GM12878 (cell line): ENCODE measurements at regions not wholly inside any gene's neighbourhood (a gene's known extent, or its start where the extent isn't known, plus 50 kb on each side); places are given as distances from the start of the nearest gene placed in this dataset.

ENCODE experiments used
- ATAC-seq: fragments of 200-7000 bp; cut with Tn5 transposase; 3 replicates; pipeline ENCODE4 v1.9.1; 2020; ENCODE audit warnings: mild to moderate bottlenecking, moderate library complexity
- BruUV-seq: library from RNA; stranded (reverse); fragments of 400-500 nt; replicated peaks from 2 replicates; lab custom pipeline; 2021; lab: Mats Ljungman, UMichigan
- CTCF ChIA-PET: fragments of 300-600 bp; sonication (Branson Sonifier 250); formaldehyde crosslinking; extraction: SDS; loops from one replicate; lab custom pipeline; 2021; ENCODE audit warnings: inconsistent platforms; lab: Yijun Ruan, JAX
- POLR2A ChIA-PET: fragments of 350-600 bp; formaldehyde crosslinking; extraction: SDS; loops from one replicate; lab custom pipeline; 2021; ENCODE audit warnings: inconsistent platforms; lab: Charles Lee
- RAD21 ChIA-PET: fragments of 300-600 bp; sonication (Branson Sonifier 250); formaldehyde crosslinking; loops from one replicate; lab custom pipeline; 2023; ENCODE audit warnings: antibody characterized with exemption; ENCODE audit not compliant: unreplicated experiment; lab: Charles Lee
- SMC1A ChIA-PET: fragments of 300-600 bp; sonication (Branson Sonifier 250); formaldehyde crosslinking; loops from one replicate; lab custom pipeline; 2023; ENCODE audit not compliant: unreplicated experiment, uncharacterized antibody; lab: Charles Lee
- DNase-seq: peaks from one replicate; pipeline ENCODE4 v3.0.0-alpha.2; 2011; ENCODE audit warnings: low read depth, low spot score
- FAIRE-seq: peaks from 3 replicates; lab custom pipeline; 2011; peaks lifted over from hg19 to GRCh38; lab: Jason Lieb, UNC
- H2AFZ ChIP-seq: 2 replicates; pipeline ENCODE4 v1.6.0; 2011; ENCODE audit warnings: low read depth, low read length, control low read depth; ENCODE audit not compliant: control insufficient read depth
- H3K27ac ChIP-seq: 2 replicates; pipeline ENCODE4 v1.5.1; 2011; ENCODE audit warnings: control low read depth; ENCODE audit not compliant: control insufficient read depth, insufficient read depth
- H3K27me3 ChIP-seq, 2 experiments: replicated peaks in 1 of 2; 2 replicates each; pipeline versions ENCODE4 v1.6.0 to v1.6.1; 2011; ENCODE audit warnings: low read length in 1 of 2; ENCODE audit not compliant: control insufficient read depth in 2 of 2, insufficient read depth in 2 of 2
- H3K36me3 ChIP-seq, 2 experiments: 2 replicates each; pipeline ENCODE4 v1.5.1; 2011; ENCODE audit warnings: low read length in 1 of 2; ENCODE audit not compliant: control insufficient read depth in 2 of 2, insufficient read depth in 2 of 2
- H3K4me1 ChIP-seq: 2 replicates; pipeline ENCODE4 v1.6.1; 2011; ENCODE audit warnings: mild to moderate bottlenecking, low read length, moderate library complexity, mixed read lengths; ENCODE audit not compliant: control insufficient read depth, insufficient read depth
- H3K4me2 ChIP-seq: 2 replicates; pipeline ENCODE4 v1.6.0; 2011; ENCODE audit warnings: control low read depth; ENCODE audit not compliant: control insufficient read depth, insufficient read depth
- H3K4me3 ChIP-seq: fragments of 200-600 bp; sonication (generic); 2 replicates; pipeline ENCODE4 v1.5.1; 2016
- H3K79me2 ChIP-seq: 2 replicates; pipeline ENCODE4 v1.6.0; 2011; ENCODE audit warnings: low read length; ENCODE audit not compliant: control insufficient read depth, insufficient read depth
- H3K9ac ChIP-seq: 2 replicates; pipeline ENCODE4 v1.8.0; 2011; ENCODE audit warnings: low read length, control low read depth, mixed read lengths; ENCODE audit not compliant: control insufficient read depth, insufficient read depth
- H3K9me3 ChIP-seq: replicated peaks from 3 replicates; pipeline ENCODE4 v1.5.1; 2011; ENCODE audit warnings: mild to moderate bottlenecking, low read length; ENCODE audit not compliant: control insufficient read depth, insufficient read depth
- H4K20me1 ChIP-seq: 2 replicates; pipeline ENCODE4 v1.6.0; 2011; ENCODE audit not compliant: control insufficient read depth, insufficient read depth
- CEBPB ChIP-seq, 2 experiments: fragments of 150-350 bp in 1 of 2; IDR thresholded peaks; 2 replicates each; pipeline ENCODE4 v1.6.1; 2012 to 2014; ENCODE audit warnings: low read depth in 2 of 2, low read length in 2 of 2, borderline replicate concordance in 1 of 2, inconsistent platforms in 1 of 2
- E2F8 ChIP-seq: fragments of 450-650 bp; IDR thresholded peaks from 2 replicates; pipeline ENCODE4 v1.6.1; 2018; ENCODE audit warnings: mild to moderate bottlenecking, low read depth, moderate library complexity; ENCODE audit not compliant: partially characterized antibody
- GATAD2B ChIP-seq: fragments of 450-650 bp; conservative IDR thresholded peaks from 2 replicates; pipeline ENCODE4 v1.6.1; 2017; ENCODE audit warnings: low read depth, mild to moderate bottlenecking, moderate library complexity
- HCFC1 ChIP-seq: fragments of 150-350 bp; IDR thresholded peaks from 2 replicates; pipeline ENCODE4 v1.6.1; 2014; ENCODE audit warnings: low read length
- HSF1 ChIP-seq: fragments of 150-350 bp; IDR thresholded peaks from 2 replicates; pipeline ENCODE4 v1.6.1; 2014; ENCODE audit warnings: mild to moderate bottlenecking, low read depth, low read length
- MTA3 ChIP-seq: IDR thresholded peaks from 2 replicates; pipeline ENCODE4 v1.6.1; 2012; ENCODE audit warnings: low read length, inconsistent platforms, borderline replicate concordance
- MXI1 ChIP-seq: fragments of 150-350 bp; IDR thresholded peaks from 2 replicates; pipeline ENCODE4 v1.6.1; 2011; ENCODE audit warnings: low read depth, mild to moderate bottlenecking, inconsistent platforms, low read length, improper control_type of control experiment
- NR2C2 ChIP-seq: IDR thresholded peaks from 2 replicates; pipeline ENCODE4 v1.6.1; 2011; ENCODE audit warnings: borderline replicate concordance, low read depth; ENCODE audit not compliant: control insufficient read depth, insufficient read length
- NR2F1 ChIP-seq: fragments of 450-650 bp; conservative IDR thresholded peaks from 2 replicates; pipeline ENCODE4 v1.6.1; 2017; ENCODE audit warnings: mild to moderate bottlenecking
- POLR2AphosphoS2 ChIP-seq: IDR thresholded peaks from 2 replicates; pipeline ENCODE4 v1.6.1; 2011; ENCODE audit warnings: low read depth, mild to moderate bottlenecking, low read length, improper control_type of control experiment, moderate library complexity
- RFX5 ChIP-seq: IDR thresholded peaks from 2 replicates; pipeline ENCODE4 v1.6.1; 2011; ENCODE audit warnings: low read depth, low read length, improper control_type of control experiment
- USF2 ChIP-seq: IDR thresholded peaks from 2 replicates; pipeline ENCODE4 v1.6.1; 2011; ENCODE audit warnings: low read depth, low read length, improper control_type of control experiment, borderline replicate concordance
- YY1 ChIP-seq: IDR thresholded peaks from 2 replicates; pipeline ENCODE4 v1.6.1; 2011; ENCODE audit warnings: low read depth, mild to moderate bottlenecking, low read length
- ZBED1 ChIP-seq: IDR thresholded peaks from 2 replicates; pipeline ENCODE4 v1.6.1; 2016; ENCODE audit warnings: borderline replicate concordance
- ZZZ3 ChIP-seq: IDR thresholded peaks from 2 replicates; pipeline ENCODE4 v1.6.1; 2011; ENCODE audit warnings: low read depth; ENCODE audit not compliant: control insufficient read depth, insufficient read length
- WGBS: methylation state at CpG from one replicate; pipeline ENCODE4 v1.1.6; 2016; ENCODE audit warnings: low lambda C conversion rate; ENCODE audit not compliant: insufficient replicate concordance, insufficient coverage; ENCODE audit errors: missing lambda C conversion rate; 5-methylcytosine and 5-hydroxymethylcytosine counted together
- in situ Hi-C: fragments of 300-500 bp; cut with MboI; formaldehyde crosslinking; loops from 9 replicates; pipeline ENCODE4 v1.14.3; 2018; ENCODE audit warnings: mixed read lengths
- intact Hi-C: fragments of 100-400 bp; cut with micrococcal nuclease; formaldehyde crosslinking; loops from one replicate; pipeline ENCODE4 v1.14.2; 2022; ENCODE audit not compliant: unreplicated experiment

- in situ Hi-C loops (no loop called here), intact Hi-C loops (no loop called here)
- ChIA-PET RAD21 (no interaction called here), CTCF (no interaction called here), POLR2A (no interaction called here), SMC1A (no interaction called here)
- FAIRE-seq, result no peak
- no peak overlapping the region for H3K27ac ChIP-seq
- H3K79me2 ChIP-seq, result no peaks in the 10 kb centered on the region
- H3K27me3 ChIP-seq, result no peaks in the 10 kb centered on the region
- H3K4me3 ChIP-seq, result no peak overlapping the region
- H4K20me1 ChIP-seq, result no peaks in the 10 kb centered on the region
- H3K9me3 ChIP-seq, result no peaks in the 10 kb centered on the region
- 6% methylated on average over 3 of the region's 3 CpGs for WGBS
- TF ChIP-seq MXI1 (no peak), GATAD2B (no peak), NR2C2 (no peak), E2F8 (no peak), ZBED1 (no peak), USF2 (no peak), MTA3 (no peak), ZZZ3 (no peak), HSF1 (no peak), CEBPB (IDR thresholded peaks at IDR 0.05; ENCODE audit: borderline replicate concordance in 1 of 2, low read depth in 2 of 2, low read length in 2 of 2) (no peak), HCFC1 (no peak), RFX5 (no peak), POLR2AphosphoS2 (no peak), NR2F1 (no peak), YY1 (no peak)
- H2AFZ ChIP-seq, result no peak overlapping the region
- DNase-seq, result no peak
- no peaks in the 10 kb centered on the region for H3K36me3 ChIP-seq
- H3K4me1 ChIP-seq, result no peaks in the 10 kb centered on the region
- no TSS peak for BruUV-seq
- no peak for ATAC-seq
- H3K4me2 ChIP-seq, result no peak overlapping the region
- no peak overlapping the region for H3K9ac ChIP-seq
These were observed 106.6 kb upstream of the KCNN2 start for GRCh38 chr5:114255260-114255659.
